ENCODE measurements at regions not wholly inside any gene's neighbourhood (a gene's known extent, or its start where the extent isn't known, plus 50 kb on each side); places are given as distances from the start of the nearest gene placed in this dataset.
A peak's percentile ranks its signal among the peaks of the same experiment; 100 is the strongest.

- no peak overlapping the region for H3K27ac ChIP-seq
- CTCF ChIA-PET = no interaction called here
- POLR2A ChIA-PET (ENCODE audit: low non-redundant PET) = no interaction called here
- no peak for TF ChIP-seq CTCF (conservative IDR thresholded peaks at IDR 0.05; ENCODE audit: low read depth)
- no peak for DNase-seq (ENCODE audit: low spot score)
Observed at GRCh38 chr4:125714049-125714448, 399.3 kb downstream of the FAT4 start.

GRCh38 chr4:125714845-125715244 is 400.1 kb downstream of the FAT4 start:
- CTCF ChIA-PET = interaction anchor here (0.6 to 0.7 kb wide), 2 partner anchors 402 to 528 kb away, joined by 3 to 4 read pairs; no protein-coding TSS in a partner anchor
- DNase-seq (ENCODE audit: low spot score) = no peak
- no peak for TF ChIP-seq CTCF (conservative IDR thresholded peaks at IDR 0.05; ENCODE audit: low read depth)
- POLR2A ChIA-PET (ENCODE audit: low non-redundant PET) = no interaction called here
- H3K27ac ChIP-seq = no peak overlapping the region

- CTCF ChIA-PET = no interaction called here
- TF ChIP-seq CTCF (conservative IDR thresholded peaks at IDR 0.05; ENCODE audit: low read depth) = no peak
Observed at GRCh38 chr4:125719987-125720386, 405.2 kb downstream of the FAT4 start.

GRCh38 chr4:125722009-125722408 is 407.3 kb downstream of the FAT4 start:
- ChIA-PET CTCF (no interaction called here), POLR2A (ENCODE audit: low non-redundant PET) (no interaction called here)
- DNase-seq (ENCODE audit: low spot score) = no peak
- no peak for TF ChIP-seq CTCF (conservative IDR thresholded peaks at IDR 0.05; ENCODE audit: low read depth)
- H3K27ac ChIP-seq = no peak overlapping the region

More at GRCh38 chr4:125719987-125720386, 405.2 kb downstream of the FAT4 start:
- POLR2A ChIA-PET (ENCODE audit: low non-redundant PET) = no interaction called here
- no peak overlapping the region for H3K27ac ChIP-seq
- DNase-seq (ENCODE audit: low spot score) = peak; percentile 13

GRCh38 chr4:125725957-125726525 is 411.3 kb downstream of the FAT4 start:
- H3K27ac ChIP-seq = no peak overlapping the region
- POLR2A ChIA-PET (ENCODE audit: low non-redundant PET) = interaction anchor here (0.5 kb wide), 1 partner anchor 1639 kb away, joined by 4 read pairs; no protein-coding TSS in a partner anchor
- no peak for TF ChIP-seq CTCF (conservative IDR thresholded peaks at IDR 0.05; ENCODE audit: low read depth)

GRCh38 chr4:125727931-125728330 is 413.2 kb downstream of the FAT4 start:
- TF ChIP-seq CTCF (conservative IDR thresholded peaks at IDR 0.05; ENCODE audit: low read depth) = no peak
- POLR2A ChIA-PET (ENCODE audit: low non-redundant PET) = no interaction called here
- no peak for DNase-seq (ENCODE audit: low spot score)
- H3K27ac ChIP-seq = no peak overlapping the region
- CTCF ChIA-PET = interaction anchor here (1.1 kb wide), 1 partner anchor 413 kb away, joined by 3 read pairs; the partner anchor contains the start of gene FAT4

More at GRCh38 chr4:125725957-125726525, 411.3 kb downstream of the FAT4 start:
- DNase-seq (ENCODE audit: low spot score) = no peak
- CTCF ChIA-PET = interaction anchor here (0.6 kb wide), 1 partner anchor 807 kb away, joined by 3 read pairs; no protein-coding TSS in a partner anchor

Measured in RWPE1 (cell line).